Neutrophil (primary cell): ENCODE measurements at regions not wholly inside any gene's neighbourhood (a gene's known extent, or its start where the extent isn't known, plus 50 kb on each side); places are given as distances from the start of the nearest gene placed in this dataset.

Experiments
- H3K27ac ChIP-seq: fragments of 200-600 bp; sonication (generic); 2 replicates; pipeline ENCODE4 v1.5.1; 2016; ENCODE audit warnings: mild to moderate bottlenecking, moderate library complexity
- H3K27me3 ChIP-seq: fragments of 200-600 bp; sonication (generic); 2 replicates; pipeline ENCODE4 v1.6.0; 2016; ENCODE audit warnings: mild to moderate bottlenecking
- H3K36me3 ChIP-seq: fragments of 200-600 bp; sonication (generic); 2 replicates; pipeline ENCODE4 v1.5.1; 2017
- H3K4me1 ChIP-seq, 2 experiments: fragments of 200-600 bp in 1 of 2; sonication (generic) in 1 of 2; 1 replicate in 1 of 2; 2 replicates in 1 of 2; pipeline versions ENCODE4 v1.5.1 to v1.6.1; 2013 to 2016; ENCODE audit warnings: low read depth in 1 of 2, low read length in 1 of 2, mild to moderate bottlenecking in 1 of 2, moderate library complexity in 1 of 2; ENCODE audit not compliant: control insufficient read depth in 1 of 2, insufficient read depth in 1 of 2
- H3K4me3 ChIP-seq, 2 experiments: fragments of 200-600 bp in 1 of 2; sonication (generic) in 1 of 2; 1 replicate in 1 of 2; 2 replicates in 1 of 2; pipeline ENCODE4 v1.5.1; 2013 to 2016; ENCODE audit warnings: low read depth in 1 of 2, low read length in 1 of 2, mild to moderate bottlenecking in 1 of 2, moderate library complexity in 1 of 2
- H3K9me3 ChIP-seq: fragments of 200-600 bp; sonication (generic); 2 replicates; pipeline ENCODE4 v1.5.1; 2016
- TF ChIP-seq, protein P1 (sequence below): fragments of 200-600 bp; sonication (generic); IDR thresholded peaks from 2 replicates; pipeline ENCODE4 v1.5.1; 2016; ENCODE audit warnings: antibody characterized with exemption

DNA sequence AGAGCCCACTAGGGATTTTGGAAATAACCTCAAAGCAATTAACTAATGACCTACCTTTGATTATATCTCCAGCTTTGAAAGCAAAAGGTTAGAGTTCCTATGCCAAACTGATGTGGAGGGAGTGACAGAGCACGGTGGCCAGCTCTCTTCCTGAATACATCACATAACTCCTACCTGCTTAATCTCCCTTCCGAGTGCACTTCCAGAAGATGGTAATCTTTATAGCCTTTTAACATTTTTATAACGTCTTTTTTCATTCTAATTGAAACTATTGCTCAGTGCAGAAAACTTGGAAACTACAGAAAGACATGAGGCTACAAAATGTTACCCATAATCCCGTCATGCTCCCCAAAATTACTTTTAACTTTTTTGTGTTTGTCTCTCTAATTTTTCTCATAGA is 110.5 kb upstream of the COX10 start:
- H3K4me3 ChIP-seq: no peak overlapping the region
- no peaks in the 10 kb centered on the region for H3K27me3 ChIP-seq
- TF ChIP-seq, protein P1, sequence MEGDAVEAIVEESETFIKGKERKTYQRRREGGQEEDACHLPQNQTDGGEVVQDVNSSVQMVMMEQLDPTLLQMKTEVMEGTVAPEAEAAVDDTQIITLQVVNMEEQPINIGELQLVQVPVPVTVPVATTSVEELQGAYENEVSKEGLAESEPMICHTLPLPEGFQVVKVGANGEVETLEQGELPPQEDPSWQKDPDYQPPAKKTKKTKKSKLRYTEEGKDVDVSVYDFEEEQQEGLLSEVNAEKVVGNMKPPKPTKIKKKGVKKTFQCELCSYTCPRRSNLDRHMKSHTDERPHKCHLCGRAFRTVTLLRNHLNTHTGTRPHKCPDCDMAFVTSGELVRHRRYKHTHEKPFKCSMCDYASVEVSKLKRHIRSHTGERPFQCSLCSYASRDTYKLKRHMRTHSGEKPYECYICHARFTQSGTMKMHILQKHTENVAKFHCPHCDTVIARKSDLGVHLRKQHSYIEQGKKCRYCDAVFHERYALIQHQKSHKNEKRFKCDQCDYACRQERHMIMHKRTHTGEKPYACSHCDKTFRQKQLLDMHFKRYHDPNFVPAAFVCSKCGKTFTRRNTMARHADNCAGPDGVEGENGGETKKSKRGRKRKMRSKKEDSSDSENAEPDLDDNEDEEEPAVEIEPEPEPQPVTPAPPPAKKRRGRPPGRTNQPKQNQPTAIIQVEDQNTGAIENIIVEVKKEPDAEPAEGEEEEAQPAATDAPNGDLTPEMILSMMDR: no peak
- H3K4me1 ChIP-seq: no peaks in the 10 kb centered on the region
- H3K36me3 ChIP-seq: no peaks in the 10 kb centered on the region
- H3K27ac ChIP-seq: no peak overlapping the region
- H3K9me3 ChIP-seq: no peaks in the 10 kb centered on the region

DNA sequence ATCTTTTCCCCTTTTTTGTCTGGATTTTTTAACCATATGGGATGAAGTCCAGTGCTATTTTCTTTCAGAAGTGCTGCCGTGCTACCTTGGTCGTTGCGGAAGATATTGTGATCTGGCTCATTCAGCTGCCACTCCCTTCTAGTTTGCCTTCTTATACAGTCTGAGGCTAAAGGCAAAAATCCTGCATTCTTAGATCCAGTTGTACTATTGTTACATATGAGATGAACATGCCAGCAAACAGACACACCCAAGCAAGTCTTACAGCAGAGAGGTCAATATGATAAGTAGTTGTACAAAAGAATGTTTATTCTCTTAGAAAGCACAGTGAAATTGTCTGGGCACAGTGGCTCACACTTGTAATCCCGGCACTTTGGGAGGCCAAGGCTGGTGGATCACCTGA is 108.0 kb upstream of the COX10 start:
- no peaks in the 10 kb centered on the region for H3K27me3 ChIP-seq
- H3K4me1 ChIP-seq: no peaks in the 10 kb centered on the region
- TF ChIP-seq, protein P1: no peak
- H3K9me3 ChIP-seq: no peaks in the 10 kb centered on the region
- no peaks in the 10 kb centered on the region for H3K36me3 ChIP-seq
- H3K4me3 ChIP-seq: no peak overlapping the region
- no peak overlapping the region for H3K27ac ChIP-seq

DNA sequence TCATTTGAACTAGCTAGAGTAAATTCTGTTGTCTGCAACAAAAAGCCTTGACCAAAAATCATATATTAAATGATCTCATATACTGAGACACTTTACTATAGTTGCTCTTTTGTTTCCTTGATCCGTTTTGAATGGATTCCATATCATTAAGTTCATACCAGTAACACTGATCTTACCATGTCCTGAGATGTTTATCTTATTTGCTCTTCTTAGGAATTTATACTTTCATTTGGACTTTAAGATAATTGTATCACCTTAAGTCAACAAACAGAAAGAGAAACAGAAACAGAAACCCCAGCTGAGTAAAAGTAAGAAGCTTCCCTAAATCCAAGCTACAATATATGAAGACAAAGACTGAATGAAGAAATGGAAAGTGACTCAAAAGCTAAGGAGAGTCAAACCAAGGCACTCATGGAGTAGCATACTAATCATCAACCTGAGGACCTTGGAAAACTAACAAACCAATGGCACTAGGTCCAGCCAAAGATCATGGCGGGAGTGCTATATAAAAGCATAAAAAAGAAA is 106.5 kb upstream of the COX10 start:
- TF ChIP-seq, protein P1: no peak
- Histone ChIP-seq H3K27ac (no peak overlapping the region), H3K4me1 (no peaks in the 10 kb centered on the region), H3K36me3 (no peaks in the 10 kb centered on the region), H3K4me3 (no peak overlapping the region), H3K9me3 (no peaks in the 10 kb centered on the region), H3K27me3 (no peaks in the 10 kb centered on the region)

DNA sequence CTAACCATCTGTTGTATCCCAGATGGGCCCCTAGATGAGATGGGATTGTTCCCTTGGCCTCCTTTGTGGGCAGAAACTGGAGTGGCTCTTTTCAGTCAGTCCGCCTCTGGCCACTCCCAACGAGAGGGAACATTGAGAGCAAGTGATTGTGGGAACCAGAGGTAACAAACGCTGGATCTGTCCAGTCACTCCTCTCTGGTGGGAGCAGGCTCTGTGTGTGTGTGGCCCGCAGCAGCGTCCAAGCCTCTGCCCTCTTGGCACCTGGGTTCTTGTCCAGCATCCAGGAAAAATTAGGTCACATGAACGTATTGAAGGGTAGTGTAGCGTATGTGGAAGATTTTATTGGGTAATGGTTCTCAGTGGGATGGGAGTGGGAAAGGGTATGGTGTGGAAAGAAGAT is 101.9 kb upstream of the COX10 start:
- Histone ChIP-seq H3K36me3 (no peaks in the 10 kb centered on the region), H3K27me3 (no peaks in the 10 kb centered on the region), H3K27ac (no peak overlapping the region), H3K4me1 (no peaks in the 10 kb centered on the region), H3K9me3 (no peaks in the 10 kb centered on the region), H3K4me3 (no peak overlapping the region)
- TF ChIP-seq, protein P1: no peak

DNA sequence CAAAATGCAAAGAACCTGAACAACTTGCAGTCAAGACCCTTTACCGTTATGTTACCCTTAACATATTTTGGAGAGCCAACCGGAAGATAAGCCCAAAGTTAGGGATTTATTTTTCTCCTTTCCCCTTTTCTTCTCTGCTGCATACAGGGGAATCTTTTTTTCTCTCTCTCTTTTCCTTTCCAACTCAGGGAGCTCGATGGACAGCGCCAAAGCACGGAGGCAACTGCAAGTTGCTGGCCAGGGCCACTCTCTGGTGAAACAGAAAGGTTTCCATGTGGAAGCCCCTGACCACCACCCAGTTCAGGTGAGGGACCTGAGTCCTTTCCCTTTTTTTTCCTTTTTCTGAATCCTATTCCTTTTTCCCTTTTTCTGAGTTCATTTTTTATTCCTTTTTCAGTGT is 98.8 kb upstream of the COX10 start:
- no peaks in the 10 kb centered on the region for H3K36me3 ChIP-seq
- TF ChIP-seq, protein P1: no peak
- H3K27me3 ChIP-seq: no peaks in the 10 kb centered on the region
- H3K4me1 ChIP-seq: no peaks in the 10 kb centered on the region
- H3K4me3 ChIP-seq: no peak overlapping the region
- no peak overlapping the region for H3K27ac ChIP-seq
- no peaks in the 10 kb centered on the region for H3K9me3 ChIP-seq
